ENCODE measurements at regions not wholly inside any gene's neighbourhood (a gene's known extent, or its start where the extent isn't known, plus 50 kb on each side); places are given as distances from the start of the nearest gene placed in this dataset.

- Histone ChIP-seq H3K9me3 (peaks cover 14% of the 10 kb centered on the region; the same call in 1 of the 2 replicates), H3K27ac (ENCODE audit: low read depth in 2 of 2, low read length in 1 of 2) (no peak overlapping the region), H3K4me1 (ENCODE audit: control insufficient read depth in 1 of 2, insufficient read depth in 2 of 2, low read depth in 1 of 2, low read length in 1 of 2) (no peaks in the 10 kb centered on the region), H3K36me3 (replicated peaks in 1 of 2; ENCODE audit: control insufficient read depth in 1 of 2, insufficient read depth in 2 of 2, low read length in 1 of 2) (no peaks in the 10 kb centered on the region), H3K9me2 (no peaks in the 10 kb centered on the region), H3K27me3 (ENCODE audit: insufficient read depth) (no peaks in the 10 kb centered on the region), H4K20me1 (ENCODE audit: insufficient read depth) (no peaks in the 10 kb centered on the region), H2AFZ (ENCODE audit: low read depth) (no peak overlapping the region), H3K9ac (no peak overlapping the region), H3K79me2 (ENCODE audit: insufficient read depth) (no peaks in the 10 kb centered on the region), H3K4me3 (ENCODE audit: low read depth in 2 of 2, low read length in 1 of 2) (no peak overlapping the region), H3F3A (replicated peaks; ENCODE audit: insufficient read depth) (no peaks in the 10 kb centered on the region), H3K4me2 (no peak overlapping the region)
- 21% methylated on average over 5 of the region's 5 CpGs for WGBS (ENCODE audit: low lambda C conversion rate)
- POLR2A ChIA-PET, result no interaction called here
- no peak for DNase-seq
- CTCF ChIA-PET, result interaction anchor here (0.6 to 0.7 kb wide), 2 partner anchors 83 to 129 kb away, joined by 3 read pairs; no protein-coding TSS in a partner anchor
- no peak for TF ChIP-seq IRF3 (IDR thresholded peaks at IDR 0.05; ENCODE audit: low read depth, low read length)
- TF ChIP-seq REST (IDR thresholded peaks at IDR 0.05; ENCODE audit: low read depth, low read length), result peak; percentile 79
Measured at GRCh38 chr5:73344835-73345234, 103.7 kb downstream of the FOXD1 start.

GRCh38 chr5:73339711-73340110 lies 108.9 kb downstream of the FOXD1 start:
- no peaks in the 10 kb centered on the region for H3K27me3 ChIP-seq (ENCODE audit: insufficient read depth)
- H3K36me3 ChIP-seq (replicated peaks in 1 of 2; ENCODE audit: control insufficient read depth in 1 of 2, insufficient read depth in 2 of 2, low read length in 1 of 2), result no peaks in the 10 kb centered on the region
- 57% methylated on average over 4 of the region's 4 CpGs for WGBS (ENCODE audit: low lambda C conversion rate)
- no peaks in the 10 kb centered on the region for H3K9me2 ChIP-seq
- peaks cover 17% of the 10 kb centered on the region for H3F3A ChIP-seq (replicated peaks; ENCODE audit: insufficient read depth)
- POLR2A ChIA-PET, result no interaction called here
- no peak overlapping the region for H3K9ac ChIP-seq
- no peak overlapping the region for H2AFZ ChIP-seq (ENCODE audit: low read depth)
- no peak for DNase-seq
- peaks cover 0 to 14% of the 10 kb centered on the region in 2 experiments; a peak in 1 of 4 replicates for H3K4me1 ChIP-seq (ENCODE audit: control insufficient read depth in 1 of 2, insufficient read depth in 2 of 2, low read depth in 1 of 2, low read length in 1 of 2)
- no peaks in the 10 kb centered on the region for H4K20me1 ChIP-seq (ENCODE audit: insufficient read depth)
- CTCF ChIA-PET, result no interaction called here
- no peaks in the 10 kb centered on the region for H3K79me2 ChIP-seq (ENCODE audit: insufficient read depth)
- TF ChIP-seq SMC3 (IDR thresholded peaks at IDR 0.05; ENCODE audit: low read depth, low read length) (no peak), FOXJ3 (CRISPR knock-in tag; IDR thresholded peaks at IDR 0.05) (no peak), EZH2phosphoT487 (IDR thresholded peaks at IDR 0.05; ENCODE audit: borderline replicate concordance, low read depth) (no peak), ELF1 (IDR thresholded peaks at IDR 0.05) (no peak)
- H3K9me3 ChIP-seq, result no peaks in the 10 kb centered on the region
- H3K4me2 ChIP-seq, result no peak overlapping the region
- no peak overlapping the region for H3K4me3 ChIP-seq (ENCODE audit: low read depth in 2 of 2, low read length in 1 of 2)
- no peak overlapping the region for H3K27ac ChIP-seq (ENCODE audit: low read depth in 2 of 2, low read length in 1 of 2)
